ENCODE measurements at regions not wholly inside any gene's neighbourhood (a gene's known extent, or its start where the extent isn't known, plus 50 kb on each side); places are given as distances from the start of the nearest gene placed in this dataset.

GRCh38 chr2:78941751-78942150, 83.8 kb upstream of the REG3G start:
- DNase-seq (ENCODE audit: low spot score), result no peak

GRCh38 chr2:78963881-78964280, 61.6 kb upstream of the REG3G start:
- no peak for DNase-seq (ENCODE audit: low spot score)

GRCh38 chr2:78967294-78967693, 58.2 kb upstream of the REG3G start:
- DNase-seq (ENCODE audit: low spot score), result no peak

GRCh38 chr2:78973630-78974029, 51.9 kb upstream of the REG3G start:
- DNase-seq (ENCODE audit: low spot score), result no peak
